C1 segment of cervical spinal cord (tissue), 14 donors: ENCODE measurements at regions not wholly inside any gene's neighbourhood (a gene's known extent, or its start where the extent isn't known, plus 50 kb on each side); places are given as distances from the start of the nearest gene placed in this dataset.
A peak's percentile ranks its signal among the peaks of the same experiment; 100 is the strongest.
"Not testable (repeated sequence)": the region's sequence is repeated elsewhere in the genome, so short reads cannot be mapped to it uniquely, and the experiment has no call there.

Experiments
- DNase-seq, 14 donors: peaks; one replicate each; lab custom pipeline; 2025; lab: John Stamatoyannopoulos, UW

- not testable (repeated sequence) for DNase-seq
Observed at GRCh38 chr18:15026041-15026440, 278.1 kb downstream of the ANKRD30B start.

GRCh38 chr18:15028037-15028436 lies 280.1 kb downstream of the ANKRD30B start:
- not testable (repeated sequence) for DNase-seq

- DNase-seq = not testable (repeated sequence)
Observed at GRCh38 chr18:15060279-15060880, 312.4 kb downstream of the ANKRD30B start.

- not testable (repeated sequence) for DNase-seq
Observed at GRCh38 chr18:15061289-15061896, 313.4 kb downstream of the ANKRD30B start.

GRCh38 chr18:15066434-15066833 lies 318.5 kb downstream of the ANKRD30B start:
- DNase-seq = not testable (repeated sequence)

GRCh38 chr18:15071311-15071710 lies 323.3 kb downstream of the ANKRD30B start:
- DNase-seq = peak in 1 of 14 donors; percentile 49
